ENCODE measurements at regions not wholly inside any gene's neighbourhood (a gene's known extent, or its start where the extent isn't known, plus 50 kb on each side); places are given as distances from the start of the nearest gene placed in this dataset.

GRCh38 chr3:72582963-72583362 is 265.3 kb downstream of the SHQ1 start:
- no peak for DNase-seq (ENCODE audit: low read depth)
- TF ChIP-seq, protein P1, sequence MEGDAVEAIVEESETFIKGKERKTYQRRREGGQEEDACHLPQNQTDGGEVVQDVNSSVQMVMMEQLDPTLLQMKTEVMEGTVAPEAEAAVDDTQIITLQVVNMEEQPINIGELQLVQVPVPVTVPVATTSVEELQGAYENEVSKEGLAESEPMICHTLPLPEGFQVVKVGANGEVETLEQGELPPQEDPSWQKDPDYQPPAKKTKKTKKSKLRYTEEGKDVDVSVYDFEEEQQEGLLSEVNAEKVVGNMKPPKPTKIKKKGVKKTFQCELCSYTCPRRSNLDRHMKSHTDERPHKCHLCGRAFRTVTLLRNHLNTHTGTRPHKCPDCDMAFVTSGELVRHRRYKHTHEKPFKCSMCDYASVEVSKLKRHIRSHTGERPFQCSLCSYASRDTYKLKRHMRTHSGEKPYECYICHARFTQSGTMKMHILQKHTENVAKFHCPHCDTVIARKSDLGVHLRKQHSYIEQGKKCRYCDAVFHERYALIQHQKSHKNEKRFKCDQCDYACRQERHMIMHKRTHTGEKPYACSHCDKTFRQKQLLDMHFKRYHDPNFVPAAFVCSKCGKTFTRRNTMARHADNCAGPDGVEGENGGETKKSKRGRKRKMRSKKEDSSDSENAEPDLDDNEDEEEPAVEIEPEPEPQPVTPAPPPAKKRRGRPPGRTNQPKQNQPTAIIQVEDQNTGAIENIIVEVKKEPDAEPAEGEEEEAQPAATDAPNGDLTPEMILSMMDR (IDR thresholded peaks at IDR 0.05; ENCODE audit: low read length, missing control alignments): no peak
- no peak overlapping the region for H3K4me3 ChIP-seq (replicated peaks; ENCODE audit: low read depth, low read length)

DNA sequence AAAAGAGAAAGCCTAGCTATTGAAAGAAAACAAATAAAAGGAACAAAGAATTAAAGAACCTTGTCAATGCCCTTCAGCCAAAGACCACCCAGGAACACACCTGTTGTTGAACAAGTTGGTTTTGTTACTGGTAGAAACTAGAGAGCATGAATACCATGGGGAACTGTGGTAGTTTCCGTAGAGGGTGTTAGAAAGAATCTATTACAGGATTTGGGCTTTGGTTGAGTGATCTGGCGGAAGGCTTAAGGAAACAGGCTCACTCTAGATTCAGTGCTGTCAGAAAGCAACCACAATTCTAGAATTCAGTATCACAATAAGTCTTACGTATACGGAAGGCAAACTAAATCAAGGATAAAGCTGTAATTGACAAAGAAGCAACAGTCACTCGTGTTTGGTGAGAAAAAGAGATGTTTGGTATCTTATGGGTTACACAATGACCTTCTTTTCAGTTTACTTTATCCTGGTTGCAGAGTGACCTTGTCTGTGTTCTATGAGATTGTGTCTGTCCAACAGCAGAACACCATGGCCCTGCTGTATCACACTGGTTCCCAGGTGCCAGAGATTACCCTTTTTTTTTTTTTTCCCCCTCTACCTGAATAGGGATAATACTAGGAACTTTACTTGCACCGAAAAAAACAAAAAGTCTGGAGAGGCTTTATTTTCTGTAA is 265.9 kb downstream of the SHQ1 start:
- no peak for DNase-seq (ENCODE audit: low read depth)
- no peak overlapping the region for H3K4me3 ChIP-seq (replicated peaks; ENCODE audit: low read depth, low read length)
- TF ChIP-seq, protein P1 (IDR thresholded peaks at IDR 0.05; ENCODE audit: low read length, missing control alignments): no peak

GRCh38 chr3:72580900-72581299 is 267.3 kb downstream of the SHQ1 start:
- no peak overlapping the region for H3K4me3 ChIP-seq (replicated peaks; ENCODE audit: low read depth, low read length)
- TF ChIP-seq, protein P1 (IDR thresholded peaks at IDR 0.05; ENCODE audit: low read length, missing control alignments): no peak
- no peak for DNase-seq (ENCODE audit: low read depth)

DNA sequence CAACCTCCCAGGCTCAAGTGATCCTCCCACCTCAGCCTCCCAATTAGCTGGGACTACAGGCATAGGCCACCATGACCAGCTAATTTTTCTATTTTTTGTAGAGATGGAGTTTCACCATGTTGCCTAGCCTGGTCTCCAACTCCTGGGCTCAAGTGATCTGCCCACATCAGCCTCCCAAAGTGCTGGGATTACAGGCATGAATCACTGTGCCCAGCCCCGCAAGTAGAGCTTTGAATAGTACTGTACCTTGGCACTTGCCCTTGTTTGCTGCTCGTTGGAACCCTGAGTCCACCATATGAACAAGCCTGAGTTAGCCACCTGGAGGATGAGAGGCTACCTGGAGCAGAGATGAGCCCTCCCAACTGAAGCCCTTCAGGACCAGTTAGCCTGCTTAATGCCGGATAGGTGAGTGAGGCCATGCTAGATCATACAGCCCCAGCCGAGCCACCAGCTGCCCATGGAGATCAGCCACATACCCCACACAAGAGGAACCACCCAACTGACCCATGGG is 267.9 kb downstream of the SHQ1 start:
- TF ChIP-seq, protein P1 (IDR thresholded peaks at IDR 0.05; ENCODE audit: low read length, missing control alignments): no peak

GRCh38 chr3:72579581-72580245 is 268.5 kb downstream of the SHQ1 start:
- TF ChIP-seq, protein P1 (IDR thresholded peaks at IDR 0.05; ENCODE audit: low read length, missing control alignments): no peak
- H3K4me3 ChIP-seq (replicated peaks; ENCODE audit: low read depth, low read length): no peak overlapping the region
- DNase-seq (ENCODE audit: low read depth): no peak

More for the DNA sequence above, 267.9 kb downstream of the SHQ1 start:
- no peak for DNase-seq (ENCODE audit: low read depth)
- H3K4me3 ChIP-seq (replicated peaks; ENCODE audit: low read depth, low read length): no peak overlapping the region

DNA sequence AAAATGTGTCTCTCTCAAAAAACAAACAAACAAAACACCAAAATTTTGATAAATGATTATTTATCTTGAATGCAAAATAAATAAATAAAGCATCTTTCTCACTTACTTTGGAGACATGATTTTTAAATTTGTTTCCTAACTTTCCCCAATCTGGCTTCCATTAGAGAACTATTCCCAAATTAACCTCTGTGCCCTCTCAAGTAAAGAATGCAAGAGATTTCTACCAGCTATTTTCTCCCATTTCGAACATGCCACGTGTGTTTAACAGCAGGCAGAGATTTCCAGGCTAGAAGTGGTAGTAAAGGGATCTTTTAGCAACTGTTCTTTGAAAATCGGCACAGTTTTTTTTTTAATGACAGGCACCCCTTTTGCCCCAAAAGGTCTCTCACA is 269.1 kb downstream of the SHQ1 start:
- no peak for DNase-seq (ENCODE audit: low read depth)
- H3K4me3 ChIP-seq (replicated peaks; ENCODE audit: low read depth, low read length): no peak overlapping the region
- TF ChIP-seq, protein P1 (IDR thresholded peaks at IDR 0.05; ENCODE audit: low read length, missing control alignments): no peak

All from fibroblast of pulmonary artery (primary cell).